ENCODE measurements at regions not wholly inside any gene's neighbourhood (a gene's known extent, or its start where the extent isn't known, plus 50 kb on each side); places are given as distances from the start of the nearest gene placed in this dataset.

DNA sequence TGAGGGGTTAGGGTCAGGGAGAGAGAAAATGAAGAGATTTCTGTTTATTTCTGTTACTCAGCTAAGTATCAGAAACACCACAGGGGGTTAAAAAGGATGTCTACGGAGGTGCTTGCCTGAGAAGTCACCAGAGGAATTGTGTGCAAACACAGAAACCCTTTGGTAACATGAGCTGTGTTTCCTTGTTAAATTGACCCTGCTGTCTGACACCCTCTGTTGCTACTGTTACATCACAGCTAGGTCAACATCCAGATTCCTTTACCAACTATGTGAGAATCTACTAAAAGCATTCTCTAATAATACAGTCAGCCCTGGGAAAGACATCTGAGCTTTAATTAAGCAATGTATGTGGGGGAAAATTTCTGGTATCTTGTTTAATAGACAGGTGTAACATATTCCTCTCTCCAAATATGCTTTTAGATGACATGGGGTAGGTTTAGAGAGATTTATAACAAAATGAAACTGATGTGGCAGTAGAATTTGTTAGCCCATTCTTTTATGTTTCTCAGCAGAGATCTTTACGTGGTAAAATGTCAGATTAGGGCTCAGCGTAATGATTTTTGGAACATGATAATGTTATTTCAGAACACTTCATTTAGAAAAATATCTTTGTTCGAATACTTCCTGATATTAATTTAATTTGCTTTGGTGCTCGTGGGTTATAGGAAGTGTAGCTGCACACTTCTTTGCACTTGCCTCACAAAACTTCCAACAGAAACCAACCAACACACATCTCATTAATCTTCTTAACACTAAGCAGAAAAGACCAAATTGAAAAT, 168.0 kb upstream of the AHR start:
- ChIA-PET POLR2A (interaction anchor here (0.7 to 3.5 kb wide), 20 partner anchors 8 to 176 kb away, joined by 3 to 25 read pairs (median 6); partner anchors contain the start of gene AHR), CTCF (ENCODE audit: low intra/inter-chr PET ratio, low total read pairs) (no interaction called here)
- DNase-seq (ENCODE audit: low spot score) (peak; percentile 98), FAIRE-seq (peak; percentile 94), ATAC-seq (peak; percentile 96)
- Histone ChIP-seq H3K79me2 (ENCODE audit: insufficient read depth, low read length) (peaks cover 17% of the 10 kb centered on the region), H3K27me3 (ENCODE audit: control insufficient read depth in 1 of 2, insufficient read depth in 2 of 2, low read length in 2 of 2) (no peaks in the 10 kb centered on the region), H3K4me2 (ENCODE audit: low read depth, low read length) (peak overlapping the region; percentile 66), H3K4me3 (replicated peaks in 1 of 3; ENCODE audit: insufficient read depth in 1 of 3, low read depth in 2 of 3, low read length in 3 of 3) (peak overlapping the region in 2 of 3 experiments; percentile 20 to 23; a peak in 2 of 6 replicates), H3K36me3 (replicated peaks in 1 of 2; ENCODE audit: control insufficient read depth in 1 of 2, insufficient read depth in 2 of 2, low read length in 2 of 2) (no peaks in the 10 kb centered on the region), H3K9ac (ENCODE audit: insufficient read depth, low read depth, low read length) (peak overlapping the region; percentile 63), H2AFZ (ENCODE audit: low read length) (no peak overlapping the region), H3K9me3 (ENCODE audit: low read length) (no peaks in the 10 kb centered on the region), H4K20me1 (ENCODE audit: insufficient read depth, low read length) (no peaks in the 10 kb centered on the region), H3K27ac (ENCODE audit: extremely low read length, insufficient read depth, low read length) (peak overlapping the region; percentile 86), H3K4me1 (ENCODE audit: insufficient read depth, low read length) (peaks cover 91% of the 10 kb centered on the region)
- TSS peak; percentile 74 for BruUV-seq (replicated peaks)
- in situ Hi-C loops (cut with HindIII; ENCODE audit: extremely low pct_ligation_motif_present, low pct_unique_long_range_greater_than_20kb) (no loop called here), intact Hi-C loops (cut with micrococcal nuclease; ENCODE audit: unreplicated experiment) (loop anchor here (1.0 to 5.0 kb wide), 5 partner anchors 33 to 170 kb away; no protein-coding TSS in a partner anchor)
- 21% methylated on average over 5 of the region's 5 CpGs for WGBS (ENCODE audit: low lambda C conversion rate)
- TF ChIP-seq, protein P1, sequence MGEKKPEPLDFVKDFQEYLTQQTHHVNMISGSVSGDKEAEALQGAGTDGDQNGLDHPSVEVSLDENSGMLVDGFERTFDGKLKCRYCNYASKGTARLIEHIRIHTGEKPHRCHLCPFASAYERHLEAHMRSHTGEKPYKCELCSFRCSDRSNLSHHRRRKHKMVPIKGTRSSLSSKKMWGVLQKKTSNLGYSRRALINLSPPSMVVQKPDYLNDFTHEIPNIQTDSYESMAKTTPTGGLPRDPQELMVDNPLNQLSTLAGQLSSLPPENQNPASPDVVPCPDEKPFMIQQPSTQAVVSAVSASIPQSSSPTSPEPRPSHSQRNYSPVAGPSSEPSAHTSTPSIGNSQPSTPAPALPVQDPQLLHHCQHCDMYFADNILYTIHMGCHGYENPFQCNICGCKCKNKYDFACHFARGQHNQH (CRISPR knock-in tag; IDR thresholded peaks at IDR 0.05) = peak; percentile 74; the same call in 1 of the 2 replicates
- 0 out of 2 replicates have a peak, but pooled peaks have one; percentile 53 for TF ChIP-seq ZNF761 (CRISPR knock-in tag; conservative IDR thresholded peaks at IDR 0.05)
- TF ChIP-seq, protein P2, sequence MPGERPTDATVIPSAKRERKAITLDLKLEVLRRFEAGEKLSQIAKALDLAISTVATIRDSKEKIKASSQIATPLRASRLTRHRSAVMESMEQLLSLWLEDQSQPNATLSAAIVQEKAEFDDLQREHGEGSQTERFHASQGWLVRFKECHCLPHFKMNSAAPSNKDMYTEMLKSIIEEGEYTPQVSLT (CRISPR knock-in tag; IDR thresholded peaks at IDR 0.05; ENCODE audit: borderline replicate concordance, low read depth) = no peak
- TF ChIP-seq MED13 (CRISPR knock-in tag; IDR thresholded peaks at IDR 0.05) = peak; percentile 90; the same call in 1 of the 2 replicates
- no peak for TF ChIP-seq KLF13 (CRISPR knock-in tag; IDR thresholded peaks at IDR 0.05)
- TF ChIP-seq, protein P3, sequence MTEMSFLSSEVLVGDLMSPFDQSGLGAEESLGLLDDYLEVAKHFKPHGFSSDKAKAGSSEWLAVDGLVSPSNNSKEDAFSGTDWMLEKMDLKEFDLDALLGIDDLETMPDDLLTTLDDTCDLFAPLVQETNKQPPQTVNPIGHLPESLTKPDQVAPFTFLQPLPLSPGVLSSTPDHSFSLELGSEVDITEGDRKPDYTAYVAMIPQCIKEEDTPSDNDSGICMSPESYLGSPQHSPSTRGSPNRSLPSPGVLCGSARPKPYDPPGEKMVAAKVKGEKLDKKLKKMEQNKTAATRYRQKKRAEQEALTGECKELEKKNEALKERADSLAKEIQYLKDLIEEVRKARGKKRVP (CRISPR knock-in tag; IDR thresholded peaks at IDR 0.05) = peak in 1 of 2 experiments; percentile 93; a peak in 2 of 4 replicates
- TF ChIP-seq ZNF83 (CRISPR knock-in tag; IDR thresholded peaks at IDR 0.05; ENCODE audit: borderline replicate concordance) = no peak
- no peak for TF ChIP-seq CENPX (CRISPR knock-in tag; IDR thresholded peaks at IDR 0.05)
- TF ChIP-seq, protein P4, sequence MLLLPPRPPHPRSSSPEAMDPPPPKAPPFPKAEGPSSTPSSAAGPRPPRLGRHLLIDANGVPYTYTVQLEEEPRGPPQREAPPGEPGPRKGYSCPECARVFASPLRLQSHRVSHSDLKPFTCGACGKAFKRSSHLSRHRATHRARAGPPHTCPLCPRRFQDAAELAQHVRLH (CRISPR knock-in tag; IDR thresholded peaks at IDR 0.05; ENCODE audit: borderline replicate concordance, low read depth) = peak; percentile 91
- TF ChIP-seq, protein P5, sequence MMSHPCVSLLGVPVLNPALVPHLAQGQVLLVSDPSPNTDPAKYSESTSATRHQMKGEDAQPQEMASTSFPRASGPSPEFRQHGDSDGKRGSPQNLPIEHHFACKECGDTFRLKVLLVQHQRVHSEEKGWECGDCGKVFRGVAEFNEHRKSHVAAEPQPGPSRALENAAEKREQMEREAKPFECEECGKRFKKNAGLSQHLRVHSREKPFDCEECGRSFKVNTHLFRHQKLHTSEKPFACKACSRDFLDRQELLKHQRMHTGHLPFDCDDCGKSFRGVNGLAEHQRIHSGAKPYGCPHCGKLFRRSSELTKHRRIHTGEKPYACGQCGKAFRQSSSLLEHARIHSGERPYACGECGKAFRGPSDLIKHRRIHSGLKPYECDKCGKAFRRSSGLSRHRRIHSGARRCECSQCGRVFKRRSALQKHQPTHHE (CRISPR knock-in tag; IDR thresholded peaks at IDR 0.05; ENCODE audit: borderline replicate concordance) = peak; percentile 43; the same call in 1 of the 2 replicates
- no peak for TF ChIP-seq PAX8 (CRISPR knock-in tag; IDR thresholded peaks at IDR 0.05; ENCODE audit: borderline replicate concordance)
- TF ChIP-seq ZNF772 (CRISPR knock-in tag; IDR thresholded peaks at IDR 0.05) = peak; percentile 72; the same call in 1 of the 2 replicates
- TF ChIP-seq ZNF432 (CRISPR knock-in tag; IDR thresholded peaks at IDR 0.05; ENCODE audit: borderline replicate concordance) = no peak
- TF ChIP-seq SMAD3 (CRISPR knock-in tag; IDR thresholded peaks at IDR 0.05) = peak; percentile 95
- no peak for TF ChIP-seq KLF12 (CRISPR knock-in tag; IDR thresholded peaks at IDR 0.05; ENCODE audit: borderline replicate concordance)
- TF ChIP-seq, protein P6, sequence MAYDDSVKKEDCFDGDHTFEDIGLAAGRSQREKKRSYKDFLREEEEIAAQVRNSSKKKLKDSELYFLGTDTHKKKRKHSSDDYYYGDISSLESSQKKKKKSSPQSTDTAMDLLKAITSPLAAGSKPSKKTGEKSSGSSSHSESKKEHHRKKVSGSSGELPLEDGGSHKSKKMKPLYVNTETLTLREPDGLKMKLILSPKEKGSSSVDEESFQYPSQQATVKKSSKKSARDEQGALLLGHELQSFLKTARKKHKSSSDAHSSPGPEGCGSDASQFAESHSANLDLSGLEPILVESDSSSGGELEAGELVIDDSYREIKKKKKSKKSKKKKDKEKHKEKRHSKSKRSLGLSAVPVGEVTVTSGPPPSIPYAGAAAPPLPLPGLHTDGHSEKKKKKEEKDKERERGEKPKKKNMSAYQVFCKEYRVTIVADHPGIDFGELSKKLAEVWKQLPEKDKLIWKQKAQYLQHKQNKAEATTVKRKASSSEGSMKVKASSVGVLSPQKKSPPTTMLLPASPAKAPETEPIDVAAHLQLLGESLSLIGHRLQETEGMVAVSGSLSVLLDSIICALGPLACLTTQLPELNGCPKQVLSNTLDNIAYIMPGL (CRISPR knock-in tag; IDR thresholded peaks at IDR 0.05; ENCODE audit: borderline replicate concordance in 1 of 2, low read depth in 1 of 2) = 0 out of 4 replicates have a peak, but pooled peaks of 1 of the 2 experiments have one; percentile 34

All from HepG2 (cell line).